IPS-15b (cell line): ENCODE measurements at regions not wholly inside any gene's neighbourhood (a gene's known extent, or its start where the extent isn't known, plus 50 kb on each side); places are given as distances from the start of the nearest gene placed in this dataset.

Experiments used
- H3K27me3 ChIP-seq: one replicate; pipeline ENCODE4 v1.6.1; 2013; ENCODE audit warnings: low read length; ENCODE audit not compliant: control insufficient read depth, insufficient read depth
- H3K36me3 ChIP-seq: one replicate; pipeline ENCODE4 v1.6.1; 2013; ENCODE audit warnings: low read length; ENCODE audit not compliant: control insufficient read depth, insufficient read depth
- H3K4me1 ChIP-seq: one replicate; pipeline ENCODE4 v1.6.1; 2013; ENCODE audit warnings: mild to moderate bottlenecking, low read length; ENCODE audit not compliant: control insufficient read depth, insufficient read depth
- H3K4me3 ChIP-seq: one replicate; pipeline ENCODE4 v1.5.1; 2013; ENCODE audit warnings: low read depth, low read length
- H3K9ac ChIP-seq: one replicate; pipeline ENCODE4 v1.6.1; 2013; ENCODE audit warnings: low read depth, mild to moderate bottlenecking, low read length
- H3K9me3 ChIP-seq: one replicate; pipeline ENCODE4 v1.6.1; 2013; ENCODE audit warnings: mild to moderate bottlenecking, low read length; ENCODE audit not compliant: control insufficient read depth, insufficient read depth

DNA sequence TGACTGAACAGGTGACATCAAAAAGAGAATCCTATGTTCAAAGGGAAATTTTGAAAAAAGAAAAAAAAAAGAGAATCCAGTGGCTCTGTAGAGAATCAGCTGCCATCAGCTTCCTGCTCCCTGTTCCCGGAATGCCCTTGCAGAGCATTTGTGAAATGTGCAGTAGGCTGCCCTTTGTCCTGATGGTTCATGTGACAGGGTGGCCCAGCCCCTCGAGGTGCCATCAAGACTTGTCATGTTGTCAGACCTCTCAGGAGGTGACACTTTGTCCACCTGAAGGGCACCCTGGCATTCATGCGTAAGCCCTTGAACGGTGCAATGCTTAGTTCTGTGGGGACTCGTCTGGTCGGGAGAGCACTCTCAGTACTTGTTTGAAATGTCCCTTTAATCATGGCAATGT is 71.4 kb downstream of the CLDN34 start:
- Histone ChIP-seq H3K9ac (no peak overlapping the region), H3K4me3 (no peak overlapping the region), H3K36me3 (no peaks in the 10 kb centered on the region), H3K27me3 (no peaks in the 10 kb centered on the region), H3K4me1 (peaks cover 6% of the 10 kb centered on the region), H3K9me3 (peaks cover 4% of the 10 kb centered on the region)

DNA sequence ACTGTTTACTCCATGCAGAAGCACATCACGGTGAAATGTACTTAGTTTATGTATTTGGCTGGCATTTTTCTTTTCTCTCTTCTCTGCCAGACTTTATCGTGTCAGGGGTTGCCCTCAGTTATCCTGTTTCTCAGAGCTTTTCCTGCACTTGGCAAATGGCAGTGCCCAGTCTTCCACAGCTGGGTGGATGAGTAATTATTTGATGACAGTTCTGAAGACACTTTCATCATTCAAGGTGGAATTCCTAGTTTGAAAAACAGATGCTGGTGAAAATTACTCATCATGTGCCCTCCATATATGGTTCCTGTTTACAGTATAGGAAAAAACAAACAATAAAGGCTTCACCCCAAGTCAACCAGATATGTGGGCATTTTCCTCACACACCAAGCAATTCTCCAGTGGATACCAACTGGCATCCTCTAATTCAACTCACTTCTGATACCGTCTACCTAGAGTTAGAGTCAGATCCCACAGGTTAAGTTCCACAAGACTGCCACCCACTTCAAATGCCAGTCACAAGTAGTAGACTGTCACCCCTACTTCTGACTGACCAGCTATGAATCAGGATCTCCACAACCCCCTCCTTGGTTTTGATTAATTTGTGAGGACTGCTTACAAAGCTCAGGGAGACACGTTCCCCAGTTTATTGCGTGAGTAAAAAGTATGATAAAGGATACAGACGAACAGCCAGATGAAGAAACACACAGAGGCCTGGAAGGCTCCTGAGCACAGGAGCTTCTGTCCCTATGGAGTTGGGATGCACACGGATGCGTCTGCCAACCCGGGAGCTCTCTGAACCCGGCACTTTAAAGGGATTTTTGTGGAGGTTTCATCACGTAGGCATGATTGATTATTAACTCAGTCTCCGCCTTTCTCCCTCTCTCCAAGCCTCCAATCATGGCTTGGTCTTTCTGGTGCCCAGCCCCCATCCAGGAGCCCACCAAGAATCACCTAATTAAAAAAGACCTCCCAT is 72.9 kb downstream of the CLDN34 start:
- peaks cover 6% of the 10 kb centered on the region for H3K4me1 ChIP-seq
- H3K4me3 ChIP-seq: no peak overlapping the region
- no peaks in the 10 kb centered on the region for H3K27me3 ChIP-seq
- H3K9ac ChIP-seq: peak overlapping the region; percentile 24
- peaks cover 4% of the 10 kb centered on the region for H3K9me3 ChIP-seq
- no peaks in the 10 kb centered on the region for H3K36me3 ChIP-seq

DNA sequence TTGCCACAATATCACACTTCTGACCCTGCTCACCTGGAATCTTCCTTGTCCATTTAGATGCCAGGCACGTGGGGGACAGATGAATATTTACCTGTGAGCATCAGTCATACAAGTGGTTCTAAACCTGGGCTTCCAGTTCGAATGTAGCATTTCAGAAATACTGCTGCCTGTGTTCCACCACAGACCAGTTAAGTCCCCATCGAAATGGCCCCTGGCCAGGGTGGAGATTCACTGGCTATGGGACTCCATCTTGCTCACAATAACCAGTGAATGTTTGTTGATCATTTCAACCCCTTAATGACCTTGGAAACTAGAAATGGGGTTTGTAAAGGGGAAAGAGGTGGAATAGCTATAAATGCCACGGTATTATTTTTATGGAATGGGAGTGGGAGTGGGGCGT is 73.8 kb downstream of the CLDN34 start:
- Histone ChIP-seq H3K9ac (peak overlapping the region; percentile 24), H3K4me1 (peaks cover 6% of the 10 kb centered on the region), H3K36me3 (no peaks in the 10 kb centered on the region), H3K27me3 (no peaks in the 10 kb centered on the region), H3K4me3 (no peak overlapping the region), H3K9me3 (peaks cover 4% of the 10 kb centered on the region)

DNA sequence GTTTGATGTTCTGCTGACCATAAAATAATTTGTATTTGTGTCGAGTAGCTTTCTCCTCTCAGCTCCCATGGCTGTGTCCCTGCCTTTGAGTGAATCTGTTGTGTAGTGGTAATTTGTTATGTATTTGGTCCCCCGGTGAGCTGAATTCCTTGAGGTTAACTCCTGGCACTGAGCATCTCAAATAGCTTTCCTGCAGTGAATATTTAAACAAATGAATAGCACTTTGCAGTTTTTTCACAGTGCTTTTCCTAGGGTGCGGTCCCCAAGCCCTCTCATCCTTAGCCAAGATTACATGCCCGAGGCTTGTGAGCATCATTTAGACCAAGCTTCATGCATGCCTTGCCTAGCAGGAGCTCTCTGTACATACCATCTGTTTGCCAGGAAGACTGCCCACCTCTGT is 74.2 kb downstream of the CLDN34 start:
- Histone ChIP-seq H3K9ac (no peak overlapping the region), H3K4me3 (no peak overlapping the region)

DNA sequence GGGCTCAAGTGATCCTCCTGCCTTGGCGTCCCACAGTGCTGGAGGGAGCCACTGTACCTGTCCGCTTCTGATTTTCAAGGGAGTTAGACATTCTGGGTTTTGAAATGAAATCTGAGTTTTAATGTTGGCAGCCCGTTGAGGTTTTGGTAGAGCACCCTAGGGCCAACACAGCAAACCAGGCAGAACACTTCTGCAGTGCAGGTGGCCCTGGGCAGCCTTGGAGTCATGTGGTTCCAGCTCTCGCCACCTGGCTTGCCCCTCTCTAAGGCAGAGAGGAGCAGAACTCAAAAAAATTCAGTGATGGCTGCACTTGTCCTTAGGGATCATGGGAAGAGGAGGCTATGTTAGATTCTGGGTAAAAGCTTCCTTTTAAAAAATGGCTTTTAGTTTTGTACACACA is 74.9 kb downstream of the CLDN34 start:
- no peak overlapping the region for H3K9ac ChIP-seq
- H3K36me3 ChIP-seq: no peaks in the 10 kb centered on the region
- no peaks in the 10 kb centered on the region for H3K27me3 ChIP-seq
- H3K9me3 ChIP-seq: peaks cover 4% of the 10 kb centered on the region
- no peak overlapping the region for H3K4me3 ChIP-seq
- H3K4me1 ChIP-seq: peaks cover 6% of the 10 kb centered on the region

More for the DNA sequence above, 74.2 kb downstream of the CLDN34 start:
- Histone ChIP-seq H3K4me1 (peaks cover 6% of the 10 kb centered on the region), H3K9me3 (peaks cover 4% of the 10 kb centered on the region), H3K36me3 (no peaks in the 10 kb centered on the region), H3K27me3 (no peaks in the 10 kb centered on the region)

DNA sequence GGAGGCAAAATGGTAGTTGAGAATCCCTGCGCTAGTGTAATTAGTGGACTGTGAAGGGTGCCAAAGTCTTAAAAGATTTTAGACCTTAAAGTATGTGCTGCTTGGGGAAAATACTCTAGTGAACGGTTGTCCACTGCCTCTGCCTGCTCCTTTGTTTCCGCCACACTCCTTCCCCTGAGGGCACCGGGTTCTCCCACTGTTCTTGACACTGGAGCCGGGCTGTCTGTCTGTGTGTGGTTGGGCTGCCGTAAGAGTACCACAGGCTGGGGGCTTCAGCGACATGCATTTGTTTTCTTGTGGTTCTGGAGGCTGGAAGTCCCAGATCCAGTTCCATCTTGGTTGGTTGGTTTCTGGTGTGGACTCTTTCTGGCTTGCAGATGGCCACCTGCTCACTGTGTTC is 76.2 kb downstream of the CLDN34 start:
- Histone ChIP-seq H3K4me3 (no peak overlapping the region), H3K36me3 (no peaks in the 10 kb centered on the region), H3K27me3 (no peaks in the 10 kb centered on the region), H3K9me3 (peaks cover 4% of the 10 kb centered on the region), H3K9ac (no peak overlapping the region), H3K4me1 (peaks cover 13% of the 10 kb centered on the region)

DNA sequence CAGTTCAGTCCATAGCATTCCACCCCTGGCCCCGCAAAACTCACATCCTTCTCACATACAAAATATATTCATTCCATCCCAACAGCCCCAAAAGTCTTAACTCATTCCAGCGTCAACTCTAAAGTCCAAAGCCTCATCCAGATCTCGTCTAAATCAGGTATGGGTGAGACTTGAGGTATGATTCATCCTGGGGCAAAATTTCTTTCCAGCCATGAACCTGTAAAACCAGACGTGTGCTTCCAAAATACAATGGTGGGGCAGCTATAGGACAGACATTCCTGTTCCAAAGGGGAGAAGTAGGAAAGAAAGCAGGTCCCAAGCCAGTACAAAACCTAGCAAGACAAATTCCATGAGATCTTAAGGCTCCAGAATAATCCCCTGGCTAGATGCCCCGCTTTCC is 76.9 kb downstream of the CLDN34 start:
- Histone ChIP-seq H3K27me3 (no peaks in the 10 kb centered on the region), H3K36me3 (no peaks in the 10 kb centered on the region), H3K9ac (no peak overlapping the region), H3K9me3 (peaks cover 4% of the 10 kb centered on the region), H3K4me3 (no peak overlapping the region), H3K4me1 (peaks cover 14% of the 10 kb centered on the region)

DNA sequence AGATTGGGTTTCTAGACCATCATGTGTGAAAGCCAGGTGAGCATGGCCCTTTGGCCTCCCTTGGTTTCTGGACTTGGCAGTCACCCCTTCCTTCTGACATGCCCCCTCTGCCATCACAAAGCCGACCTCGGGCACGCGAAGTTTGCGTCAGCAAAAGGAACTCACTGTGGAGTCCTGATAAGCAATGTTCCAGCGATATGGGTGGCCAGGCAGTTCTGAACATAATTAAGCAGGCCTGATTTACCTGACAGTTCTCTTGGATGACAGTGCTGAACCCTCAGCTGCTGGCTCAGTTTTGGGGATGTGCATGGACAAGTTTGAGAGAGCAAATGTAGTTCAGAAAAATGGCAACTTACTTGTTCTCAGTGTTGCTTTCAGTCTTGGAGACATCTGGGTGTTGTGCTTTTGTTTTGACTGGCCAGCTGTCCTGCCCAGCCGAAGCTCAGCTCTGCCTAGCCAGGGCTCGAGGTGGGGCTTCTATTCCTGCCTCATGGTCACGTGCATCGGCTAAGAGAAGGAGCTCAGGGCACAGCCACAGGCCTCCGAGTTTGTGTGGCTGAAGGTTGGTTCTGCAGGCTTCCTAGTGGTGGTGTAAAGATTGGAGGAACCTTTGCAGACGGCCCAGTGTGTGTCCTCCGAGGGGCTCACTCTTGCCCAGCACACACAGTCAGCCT is 78.3 kb downstream of the CLDN34 start:
- peaks cover 3% of the 10 kb centered on the region for H3K9me3 ChIP-seq
- H3K4me1 ChIP-seq: peaks cover 19% of the 10 kb centered on the region
- H3K9ac ChIP-seq: no peak overlapping the region
- H3K36me3 ChIP-seq: no peaks in the 10 kb centered on the region
- no peak overlapping the region for H3K4me3 ChIP-seq
- H3K27me3 ChIP-seq: no peaks in the 10 kb centered on the region

DNA sequence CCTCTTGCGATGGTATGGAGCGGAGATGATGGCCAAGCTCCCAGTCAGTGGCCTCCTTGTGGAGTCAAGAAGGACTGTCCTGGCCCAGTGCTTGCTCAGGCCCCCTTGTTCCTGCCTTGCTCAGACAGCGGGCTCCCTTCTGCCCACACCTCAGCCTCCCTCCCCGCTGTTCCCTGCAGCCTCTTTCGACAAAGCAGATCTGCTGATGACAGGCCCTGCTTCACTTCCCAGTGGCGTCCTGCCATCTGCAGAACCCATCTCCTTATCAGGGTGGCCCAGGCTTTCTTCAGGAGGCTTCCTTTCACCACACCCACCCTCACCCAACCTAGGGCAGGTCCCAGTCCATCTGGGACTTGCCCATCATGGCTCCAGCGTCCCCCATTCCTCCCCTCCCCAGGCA is 80.0 kb downstream of the CLDN34 start:
- no peaks in the 10 kb centered on the region for H3K27me3 ChIP-seq
- H3K36me3 ChIP-seq: no peaks in the 10 kb centered on the region
- no peaks in the 10 kb centered on the region for H3K9me3 ChIP-seq
- no peak overlapping the region for H3K9ac ChIP-seq
- no peak overlapping the region for H3K4me3 ChIP-seq
- H3K4me1 ChIP-seq: peaks cover 13% of the 10 kb centered on the region

DNA sequence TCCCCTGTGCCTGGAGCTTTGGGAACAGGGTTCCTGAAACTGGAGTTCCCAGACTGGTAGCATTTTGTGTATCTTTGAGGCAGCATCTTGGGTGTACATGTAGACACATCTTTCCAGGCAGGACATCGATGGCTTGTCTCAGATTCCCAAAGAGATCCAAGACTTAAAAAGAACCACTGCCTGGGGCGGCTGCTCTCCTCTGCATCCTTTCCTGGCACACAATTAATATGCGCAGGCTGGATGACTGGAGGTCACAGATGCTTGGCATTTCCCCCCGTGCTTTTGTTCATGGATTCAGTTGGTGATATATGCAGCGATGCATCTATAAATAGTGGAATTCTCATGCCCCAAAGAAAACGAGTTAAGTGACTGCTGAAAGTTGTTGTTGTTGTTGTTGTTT is 80.5 kb downstream of the CLDN34 start:
- no peaks in the 10 kb centered on the region for H3K9me3 ChIP-seq
- no peaks in the 10 kb centered on the region for H3K36me3 ChIP-seq
- H3K4me1 ChIP-seq: peaks cover 13% of the 10 kb centered on the region
- no peak overlapping the region for H3K4me3 ChIP-seq
- no peak overlapping the region for H3K9ac ChIP-seq
- H3K27me3 ChIP-seq: no peaks in the 10 kb centered on the region

DNA sequence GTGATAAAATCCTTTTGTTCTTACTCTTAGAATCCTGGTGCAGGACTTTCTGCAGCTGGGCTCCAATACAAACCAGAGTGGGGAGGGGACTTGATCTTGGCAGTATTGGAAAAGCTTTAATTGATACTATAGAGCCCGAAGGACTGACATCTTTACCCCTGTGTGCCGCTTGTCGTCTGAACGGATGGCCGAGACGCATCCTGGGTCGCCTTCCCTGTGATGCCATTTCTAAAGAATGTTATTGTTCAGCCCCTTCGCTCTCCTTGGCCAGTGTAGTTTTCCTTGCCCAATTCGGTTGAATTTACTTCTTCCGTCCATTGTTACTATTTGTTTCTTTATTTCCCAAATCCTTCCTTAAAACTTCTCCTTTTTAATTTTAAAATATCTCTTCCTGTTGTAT is 80.9 kb downstream of the CLDN34 start:
- Histone ChIP-seq H3K27me3 (no peaks in the 10 kb centered on the region), H3K4me3 (no peak overlapping the region)

DNA sequence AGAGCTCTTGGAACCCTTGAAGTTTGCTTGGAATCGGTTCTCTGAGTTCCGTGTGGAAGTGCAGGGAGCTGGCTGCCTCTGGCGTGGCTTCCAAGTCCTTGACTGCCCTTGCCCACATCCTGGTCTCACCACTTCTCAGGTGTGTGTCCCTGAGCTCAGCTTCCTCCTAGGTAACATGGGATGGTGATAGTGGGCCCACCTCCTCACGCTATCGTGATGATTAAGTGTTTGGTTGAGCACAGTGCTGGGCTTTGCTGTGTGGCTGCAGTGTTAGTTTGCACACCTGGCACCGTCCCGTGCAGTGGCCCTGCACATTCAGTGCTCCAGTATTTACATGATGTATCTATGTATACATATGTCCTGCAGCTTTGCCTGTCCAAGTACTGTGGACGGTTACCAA is 81.5 kb downstream of the CLDN34 start:
- H3K9ac ChIP-seq: no peak overlapping the region
- H3K27me3 ChIP-seq: no peaks in the 10 kb centered on the region
- H3K4me1 ChIP-seq: peaks cover 13% of the 10 kb centered on the region
- H3K9me3 ChIP-seq: no peaks in the 10 kb centered on the region
- H3K4me3 ChIP-seq: no peak overlapping the region
- no peaks in the 10 kb centered on the region for H3K36me3 ChIP-seq

More for the DNA sequence above, 80.9 kb downstream of the CLDN34 start:
- Histone ChIP-seq H3K4me1 (peaks cover 13% of the 10 kb centered on the region), H3K9me3 (no peaks in the 10 kb centered on the region), H3K9ac (no peak overlapping the region), H3K36me3 (no peaks in the 10 kb centered on the region)
